ENCODE measurements at regions not wholly inside any gene's neighbourhood (a gene's known extent, or its start where the extent isn't known, plus 50 kb on each side); places are given as distances from the start of the nearest gene placed in this dataset.

GRCh38 chr6:101011186-101011585, 130.1 kb upstream of the ASCC3 start:
- TF ChIP-seq ZC3H10 (CRISPR knock-in tag; IDR thresholded peaks at IDR 0.05) (no peak), PPARA (CRISPR knock-in tag; IDR thresholded peaks at IDR 0.05; ENCODE audit: borderline replicate concordance) (no peak), TSHZ2 (CRISPR knock-in tag; IDR thresholded peaks at IDR 0.05) (no peak), BACH2 (CRISPR knock-in tag; IDR thresholded peaks at IDR 0.05; ENCODE audit: borderline replicate concordance) (no peak), ZNF70 (CRISPR knock-in tag; IDR thresholded peaks at IDR 0.05) (no peak), TCF4 (CRISPR knock-in tag; IDR thresholded peaks at IDR 0.05; ENCODE audit: borderline replicate concordance) (no peak), ZFP30 (CRISPR knock-in tag; IDR thresholded peaks at IDR 0.05) (no peak), ZNF8 (CRISPR knock-in tag; IDR thresholded peaks at IDR 0.05) (no peak), CSDC2 (CRISPR knock-in tag; IDR thresholded peaks at IDR 0.05) (no peak), POU6F1 (CRISPR knock-in tag; IDR thresholded peaks at IDR 0.05; ENCODE audit: borderline replicate concordance, low read depth) (no peak)
- ATAC-seq, result no peak

- no peak for TF ChIP-seq CSRNP3 (CRISPR knock-in tag; IDR thresholded peaks at IDR 0.05)
- TF ChIP-seq ISL1 (CRISPR knock-in tag; IDR thresholded peaks at IDR 0.05), result no peak
- TF ChIP-seq ZNF565 (CRISPR knock-in tag; conservative IDR thresholded peaks at IDR 0.05; ENCODE audit: low read depth), result no peak
- TF ChIP-seq CSDC2 (CRISPR knock-in tag; IDR thresholded peaks at IDR 0.05), result no peak
- no peak for TF ChIP-seq ESRRG (CRISPR knock-in tag; IDR thresholded peaks at IDR 0.05)
- no peak for TF ChIP-seq SNAI2 (CRISPR knock-in tag; IDR thresholded peaks at IDR 0.05)
- TF ChIP-seq POU6F1 (CRISPR knock-in tag; IDR thresholded peaks at IDR 0.05; ENCODE audit: borderline replicate concordance, low read depth), result no peak
- TF ChIP-seq ARNTL (CRISPR knock-in tag; IDR thresholded peaks at IDR 0.05; ENCODE audit: borderline replicate concordance, low read depth), result no peak
- no peak for TF ChIP-seq BACH2 (CRISPR knock-in tag; IDR thresholded peaks at IDR 0.05; ENCODE audit: borderline replicate concordance)
- TF ChIP-seq PATZ1 (CRISPR knock-in tag; IDR thresholded peaks at IDR 0.05; ENCODE audit: borderline replicate concordance), result no peak
- TF ChIP-seq TOX (CRISPR knock-in tag; IDR thresholded peaks at IDR 0.05; ENCODE audit: borderline replicate concordance), result no peak
- no peak for TF ChIP-seq CREB5 (CRISPR knock-in tag; IDR thresholded peaks at IDR 0.05; ENCODE audit: low read depth)
- no peak for TF ChIP-seq TCF4 (CRISPR knock-in tag; IDR thresholded peaks at IDR 0.05; ENCODE audit: borderline replicate concordance)
- TF ChIP-seq TSHZ2 (CRISPR knock-in tag; IDR thresholded peaks at IDR 0.05), result no peak
- no peak for ATAC-seq
Measured at GRCh38 chr6:101013612-101014195, 132.6 kb upstream of the ASCC3 start.
